HG03354 (cell line): ENCODE measurements at regions not wholly inside any gene's neighbourhood (a gene's known extent, or its start where the extent isn't known, plus 50 kb on each side); places are given as distances from the start of the nearest gene placed in this dataset.
"Not testable (repeated sequence)": the region's sequence is repeated elsewhere in the genome, so short reads cannot be mapped to it uniquely, and the experiment has no call there.

ENCODE experiments used
- ATAC-seq: cut with Tn5 transposase; IDR thresholded peaks from one replicate; pipeline ENCODE4 v1.9.1; 2021; ENCODE audit warnings: mild to moderate bottlenecking; ENCODE audit not compliant: unreplicated experiment, poor library complexity, severe bottlenecking

DNA sequence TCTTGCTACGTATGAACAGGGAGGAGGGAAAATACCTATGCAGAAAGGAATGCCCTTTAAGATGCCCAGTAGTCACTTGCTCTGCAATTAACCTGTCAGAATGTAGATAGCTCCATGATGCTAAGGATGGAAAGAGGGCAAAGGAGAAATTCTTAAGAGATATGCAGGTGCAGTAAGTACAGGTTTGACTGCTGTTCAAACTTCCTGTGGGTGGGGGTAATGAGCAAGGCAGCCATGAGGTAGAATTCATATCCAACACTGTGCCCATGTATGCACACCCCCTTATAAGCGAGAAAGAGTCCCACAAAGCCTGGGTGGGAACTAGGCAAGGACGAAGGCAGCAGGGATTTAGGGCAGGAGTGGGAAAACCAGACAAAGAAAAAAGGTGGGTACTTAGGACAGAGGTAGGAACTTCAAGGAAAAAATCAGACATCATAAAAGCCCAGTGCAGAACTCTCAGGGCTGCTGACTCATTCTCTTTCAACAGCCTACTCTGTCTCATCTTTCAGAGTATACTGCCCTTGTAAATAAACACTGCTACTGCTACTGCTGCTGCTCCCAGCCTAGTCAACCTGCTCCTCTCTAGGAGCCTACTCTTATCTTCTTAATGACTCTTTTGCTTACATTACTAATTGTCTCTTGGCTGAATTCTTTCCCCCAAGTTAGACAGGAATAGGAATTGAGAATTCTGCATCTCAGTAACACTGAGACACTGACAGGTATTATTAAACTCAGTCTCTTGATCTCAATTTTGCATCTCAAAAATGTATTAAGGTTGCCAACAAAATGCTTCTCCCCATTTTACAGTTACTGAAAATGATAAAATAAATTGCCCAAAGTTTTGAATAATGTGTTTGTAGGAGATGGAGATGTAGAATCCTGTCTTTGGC lies 189.0 kb downstream of the PTH2R start:
- ATAC-seq, result no peak

DNA sequence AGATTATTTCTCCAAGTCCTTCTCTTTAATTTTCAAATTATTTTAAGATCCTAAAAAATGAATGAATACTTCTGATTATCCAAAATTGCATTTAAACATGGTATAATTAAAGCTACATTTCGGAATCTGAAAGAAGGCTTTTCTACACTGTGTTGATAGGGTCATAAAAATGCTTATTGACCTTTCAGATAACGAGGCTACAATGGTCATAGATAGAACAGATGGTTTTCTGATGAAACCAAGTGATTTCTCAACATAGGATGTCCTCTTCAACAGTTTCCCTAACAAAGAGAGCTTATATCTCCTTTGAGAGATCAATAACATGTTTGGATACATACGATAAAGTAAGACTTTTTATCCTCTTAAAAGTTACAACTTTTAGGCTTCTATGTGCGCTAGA lies 201.1 kb downstream of the PTH2R start:
- no peak for ATAC-seq

DNA sequence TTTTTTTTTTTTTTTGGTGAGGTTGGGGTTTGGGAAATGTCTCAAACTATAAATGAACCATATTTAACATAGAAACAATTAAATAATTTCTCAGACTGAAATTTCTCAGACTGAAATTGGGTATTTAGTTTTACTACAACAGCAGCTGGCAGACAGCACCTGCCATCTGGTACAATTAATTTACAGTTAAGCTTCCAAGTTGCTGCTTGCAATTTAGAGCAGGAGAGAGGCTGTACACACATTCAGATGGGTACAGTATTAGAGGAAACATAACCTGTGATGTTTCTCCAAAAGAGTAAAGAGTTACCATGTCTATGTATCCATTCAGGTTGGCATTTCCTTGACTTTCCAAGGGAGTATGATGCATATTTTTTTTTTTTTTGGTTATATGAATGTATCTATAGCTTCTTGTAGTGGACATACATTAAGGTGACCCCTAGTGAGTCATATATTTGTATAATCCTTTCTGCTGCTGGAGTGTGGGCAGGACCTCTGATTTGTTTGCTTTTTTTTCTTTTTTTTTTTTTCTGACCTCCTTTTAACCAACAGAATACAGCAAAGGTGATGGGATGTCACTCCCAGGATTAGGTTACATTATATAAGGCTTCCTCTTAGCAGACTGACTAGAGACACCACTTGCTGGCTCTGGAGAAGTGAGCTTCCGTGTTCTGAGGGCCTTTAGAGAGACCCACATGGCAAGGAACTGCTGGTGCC lies 201.7 kb downstream of the PTH2R start:
- ATAC-seq, result no peak

DNA sequence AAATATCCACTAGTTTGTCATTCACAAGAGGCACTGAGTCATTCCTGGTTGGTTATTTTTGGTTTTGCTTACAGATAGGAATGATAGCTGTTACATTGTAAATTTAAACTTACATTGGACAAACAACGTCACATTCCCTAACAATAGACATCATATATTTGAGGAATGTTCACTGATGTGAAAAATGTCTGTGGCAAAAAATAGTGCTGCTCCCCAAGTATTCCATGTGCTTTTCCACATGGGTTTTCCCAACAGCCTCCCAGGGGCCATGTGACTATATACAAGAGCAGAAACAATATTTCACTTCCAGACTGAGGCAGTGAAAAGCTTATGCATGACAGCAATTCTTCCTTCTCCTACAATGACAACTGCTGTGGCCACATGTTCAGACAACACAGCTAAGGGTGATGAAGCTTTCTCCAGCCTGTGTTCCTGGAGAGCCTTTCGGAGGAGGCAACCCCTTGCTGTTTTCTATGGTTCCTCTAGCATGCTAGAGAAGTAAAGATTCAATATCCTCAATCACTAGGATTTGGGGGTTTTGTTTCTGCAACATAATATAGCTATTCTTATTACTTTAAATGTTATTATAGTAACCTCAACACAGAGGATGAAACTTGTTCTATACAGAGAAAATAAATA lies 202.7 kb downstream of the PTH2R start:
- no peak for ATAC-seq

DNA sequence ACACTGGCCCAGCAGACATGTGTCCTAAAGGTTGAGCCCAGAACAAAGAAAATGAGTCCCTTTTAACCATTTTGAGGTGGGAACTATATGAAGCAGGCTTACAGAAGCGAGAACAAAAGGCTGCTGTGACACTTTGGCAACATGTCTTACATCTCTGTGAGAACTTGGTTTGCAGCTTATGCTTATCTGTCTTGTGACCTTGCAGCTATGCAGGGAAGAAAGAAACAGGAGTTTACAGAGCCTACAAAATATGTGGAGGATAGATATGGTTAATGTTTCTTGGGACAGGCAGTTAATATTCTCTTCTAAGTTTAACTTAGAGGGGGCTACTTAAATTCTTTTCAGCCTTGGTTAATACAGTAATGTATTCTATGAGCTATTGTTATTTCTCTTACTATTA lies 209.1 kb downstream of the PTH2R start:
- not testable (repeated sequence) for ATAC-seq

DNA sequence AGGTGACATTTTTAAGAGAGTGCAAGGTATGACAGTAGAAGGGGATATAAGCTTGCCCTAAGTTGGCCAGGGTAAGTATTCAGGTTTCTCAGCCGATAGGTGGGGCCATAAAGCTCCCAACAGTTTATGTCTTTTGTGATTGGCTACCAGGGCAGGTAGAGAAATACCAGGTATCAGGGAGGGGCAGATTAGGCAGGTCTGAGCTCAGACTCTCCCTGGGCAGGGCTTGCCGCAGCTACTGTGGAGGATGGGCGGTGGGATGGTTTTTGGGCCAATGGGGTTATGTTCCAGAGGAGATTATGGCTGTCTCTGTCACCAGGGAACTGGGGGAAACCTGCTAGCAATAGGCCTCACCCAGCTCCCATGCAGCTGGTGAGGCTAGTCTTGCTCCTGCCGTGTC lies 211.6 kb downstream of the PTH2R start:
- no peak for ATAC-seq

DNA sequence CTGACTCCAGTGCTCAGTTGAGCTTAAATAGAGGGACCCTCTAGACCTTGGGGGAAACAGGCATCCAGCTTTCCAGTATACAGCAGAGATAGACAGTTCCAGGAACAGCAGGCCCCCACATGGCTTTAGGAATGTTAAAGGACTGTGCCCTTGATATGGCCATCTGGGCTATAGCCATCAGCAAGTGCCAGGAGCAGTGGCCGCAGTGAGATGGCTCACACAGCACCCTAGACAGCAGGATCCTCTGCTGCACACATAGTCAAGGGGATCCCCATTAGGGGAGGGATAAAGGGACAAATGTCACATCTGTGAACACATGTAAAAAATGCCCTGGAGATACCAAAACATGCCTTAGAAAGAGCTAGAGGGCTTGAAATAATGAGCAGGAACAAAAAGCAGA lies 213.4 kb downstream of the PTH2R start:
- no peak for ATAC-seq

DNA sequence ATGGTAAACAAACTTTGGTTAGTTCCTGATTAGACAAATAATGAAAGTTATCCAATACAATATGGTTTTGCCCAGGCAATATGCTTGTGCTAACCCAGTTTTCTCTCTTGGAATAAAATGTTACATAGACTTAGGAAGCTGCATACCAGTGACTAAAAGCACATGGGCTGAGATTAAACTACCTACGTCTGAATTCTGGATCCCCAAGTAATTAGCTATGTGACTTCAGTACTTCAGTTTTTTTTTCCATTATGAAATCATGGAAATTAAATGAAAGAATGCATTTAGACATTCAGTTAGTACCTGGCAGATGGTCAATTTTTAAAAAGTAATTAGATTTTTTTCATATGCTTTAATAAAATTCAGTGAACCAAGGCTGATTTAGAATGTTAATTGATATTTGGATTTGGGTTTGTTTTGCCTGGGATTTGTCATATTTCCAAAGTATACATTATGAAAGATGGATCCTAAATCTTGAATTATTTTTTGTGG lies 213.9 kb downstream of the PTH2R start:
- no peak for ATAC-seq

DNA sequence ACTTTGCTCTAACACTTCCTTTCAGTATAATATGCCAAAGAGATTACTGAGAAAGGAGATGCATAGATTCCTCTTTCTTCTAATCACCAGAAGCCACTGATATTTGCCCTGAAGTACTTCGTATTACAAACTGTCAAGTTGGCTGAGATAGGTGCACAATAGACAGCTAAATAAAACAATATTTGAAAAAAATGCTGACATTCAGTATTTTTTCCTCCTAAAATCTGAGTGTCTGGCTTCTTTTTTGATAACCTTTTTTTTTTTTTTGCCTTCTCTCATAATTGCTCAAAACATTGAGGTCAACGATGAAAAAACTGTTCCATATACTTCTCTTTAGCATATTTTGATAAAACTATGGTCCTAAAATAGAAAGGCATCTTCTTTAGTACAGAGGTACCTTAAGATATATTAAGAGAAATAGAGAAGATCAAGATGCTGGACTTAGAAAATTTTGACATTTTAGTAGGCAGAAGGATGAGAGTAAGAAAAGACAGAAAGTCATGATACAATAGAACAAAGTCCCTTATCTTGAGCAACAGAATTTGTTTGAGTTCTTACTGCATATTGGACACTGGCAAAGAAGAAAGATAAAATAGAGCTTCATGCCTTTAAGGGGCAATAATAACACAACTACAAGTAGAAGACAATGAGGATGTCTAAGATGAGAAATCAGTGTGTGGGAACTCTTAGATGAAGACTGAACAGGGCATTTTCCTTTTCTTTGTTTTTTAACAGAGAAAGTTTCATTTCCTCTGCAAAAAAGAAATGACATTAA lies 220.7 kb downstream of the PTH2R start:
- ATAC-seq, result no peak

DNA sequence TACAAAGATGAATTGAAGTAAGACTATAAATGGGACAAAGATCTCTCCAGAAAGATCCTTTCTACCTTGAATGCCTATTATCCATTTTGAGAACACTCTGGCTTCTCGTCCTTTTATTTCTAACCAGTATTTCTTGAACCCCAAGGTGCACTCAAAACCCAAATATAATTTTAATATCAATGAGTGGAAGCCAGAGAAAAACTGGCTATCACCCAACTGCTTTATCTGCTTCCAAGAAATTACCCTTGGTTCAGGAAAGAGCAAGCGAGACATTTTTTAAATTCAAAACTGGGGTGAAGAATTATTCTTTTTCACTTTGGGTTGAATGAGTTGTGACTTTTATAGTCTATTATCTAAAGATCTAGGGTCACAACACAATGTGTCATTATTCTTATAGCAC lies 221.3 kb downstream of the PTH2R start:
- ATAC-seq, result no peak

DNA sequence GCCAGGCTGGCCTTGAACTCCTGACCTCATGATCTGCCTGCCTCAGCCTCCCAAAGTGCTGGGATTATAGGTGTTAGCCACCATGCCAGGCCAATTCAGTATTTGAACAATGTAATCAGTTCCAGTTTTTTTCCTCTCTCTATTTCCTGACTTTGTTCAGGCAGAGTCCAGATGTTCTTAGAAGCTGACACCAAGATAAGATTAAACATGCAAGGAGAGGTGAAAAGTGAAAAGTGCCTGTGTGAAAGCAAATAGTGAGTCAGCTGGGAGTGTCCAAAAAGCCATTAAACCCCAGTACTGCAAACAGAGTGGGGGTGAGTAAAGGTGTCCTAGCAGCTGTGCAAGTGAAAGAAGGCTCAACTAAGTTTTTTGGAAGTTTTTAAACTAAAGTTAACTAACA lies 231.5 kb downstream of the PTH2R start:
- peak; percentile 74 for ATAC-seq

DNA sequence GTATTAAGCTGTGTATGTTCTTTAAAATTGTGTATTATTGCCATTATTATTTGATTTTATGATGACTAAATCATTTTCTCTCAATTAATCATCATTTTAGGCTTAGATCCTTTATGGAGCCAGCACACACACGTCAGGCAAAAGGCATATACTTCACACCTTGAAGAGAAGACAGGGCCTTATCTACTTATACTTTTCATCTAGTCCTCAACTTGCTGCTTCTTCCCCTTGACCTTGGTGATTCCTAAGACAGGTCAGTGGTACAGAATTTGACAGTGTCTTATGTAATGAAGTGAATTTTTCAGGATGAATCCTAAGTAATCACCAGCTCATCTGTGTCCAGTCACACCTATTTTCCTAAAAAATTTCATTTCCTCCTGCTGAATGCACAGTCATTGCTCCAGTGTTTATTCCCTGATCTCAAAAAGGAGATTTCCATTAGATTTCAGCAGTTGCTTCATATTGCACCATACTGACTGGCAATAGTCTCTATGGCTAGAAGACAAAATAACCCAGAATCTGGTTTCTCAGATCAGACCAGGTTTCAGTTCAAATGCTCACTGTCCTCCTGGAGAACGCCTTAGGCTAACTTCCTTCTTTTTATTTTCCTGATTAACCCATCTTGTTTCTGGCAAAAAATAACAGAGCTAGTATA lies 235.7 kb downstream of the PTH2R start:
- ATAC-seq, result no peak

DNA sequence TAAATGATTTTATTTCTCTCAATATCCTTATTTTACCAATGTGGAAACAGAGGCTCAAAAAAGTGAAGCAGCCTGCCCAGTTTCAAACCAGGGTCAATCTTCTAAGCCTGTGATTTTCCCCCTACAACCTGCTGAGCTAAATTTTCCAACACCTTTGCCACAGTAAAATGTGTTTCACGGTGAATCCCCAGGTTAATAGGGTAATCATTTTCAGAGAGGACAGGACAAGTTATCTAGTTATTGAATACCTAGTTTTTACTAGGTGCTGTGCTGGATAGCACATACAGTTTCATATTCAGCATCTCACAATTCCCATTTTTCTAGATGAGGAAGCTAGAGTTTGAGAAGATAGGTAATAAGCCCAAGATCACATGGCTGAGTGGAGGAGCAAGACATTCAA lies 236.6 kb downstream of the PTH2R start:
- peak; percentile 69 for ATAC-seq

DNA sequence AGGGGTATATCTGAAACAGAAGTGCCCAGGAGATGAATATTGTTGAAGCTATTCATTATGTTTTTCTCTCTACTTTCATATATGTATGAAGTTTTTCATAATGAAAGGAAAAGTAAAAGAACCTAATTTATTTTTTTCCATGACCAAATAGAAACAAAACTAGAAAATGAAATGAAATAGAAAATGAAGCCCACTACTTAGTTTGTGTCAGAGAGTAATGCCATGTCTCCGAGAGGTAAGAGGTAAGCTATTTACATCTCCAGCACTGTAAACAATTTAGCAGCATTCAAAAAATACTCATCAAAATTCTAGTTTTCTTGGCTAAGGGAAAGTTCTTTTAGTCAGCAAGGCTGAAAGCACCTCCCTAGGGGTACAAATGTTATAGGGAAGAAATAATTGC lies 238.6 kb downstream of the PTH2R start:
- peak; percentile 36 for ATAC-seq

DNA sequence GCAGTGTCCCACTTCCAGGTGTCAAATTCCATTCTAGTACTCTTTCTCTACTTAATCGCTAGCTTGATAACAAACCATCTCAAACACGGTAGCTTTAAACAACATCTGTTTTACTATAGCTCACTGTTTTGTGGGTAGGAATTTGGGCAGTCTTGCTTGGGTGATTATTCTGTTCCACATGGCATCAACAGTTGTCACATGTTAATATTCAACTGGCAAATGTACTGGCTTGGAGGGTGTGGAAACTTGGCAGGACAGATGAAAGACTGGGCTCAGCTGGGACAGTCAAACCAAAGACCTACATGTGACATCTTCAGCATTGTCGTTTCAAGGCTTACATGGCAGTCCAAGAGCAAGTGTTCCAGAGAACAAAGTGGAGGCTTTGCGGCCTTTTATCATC lies 241.8 kb downstream of the PTH2R start:
- no peak for ATAC-seq

DNA sequence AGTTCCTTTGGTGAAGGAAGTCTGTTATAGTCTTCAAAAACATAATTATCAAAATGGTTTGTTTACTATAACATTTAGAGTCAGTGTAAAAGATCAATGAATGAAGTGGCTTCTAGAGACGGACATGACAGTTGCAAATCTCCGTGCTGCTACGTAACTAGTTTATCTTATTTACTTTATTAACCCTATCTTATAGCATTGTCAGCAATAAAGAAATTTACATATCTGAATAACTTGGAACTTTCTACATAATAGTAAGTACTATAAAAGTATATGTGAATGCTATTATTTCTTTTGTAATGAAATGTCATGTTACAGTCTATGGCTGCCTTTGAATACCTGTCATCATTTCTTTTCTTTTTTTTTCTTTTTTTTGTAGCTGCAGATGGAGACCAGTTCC lies 246.8 kb downstream of the PTH2R start:
- ATAC-seq, result no peak

DNA sequence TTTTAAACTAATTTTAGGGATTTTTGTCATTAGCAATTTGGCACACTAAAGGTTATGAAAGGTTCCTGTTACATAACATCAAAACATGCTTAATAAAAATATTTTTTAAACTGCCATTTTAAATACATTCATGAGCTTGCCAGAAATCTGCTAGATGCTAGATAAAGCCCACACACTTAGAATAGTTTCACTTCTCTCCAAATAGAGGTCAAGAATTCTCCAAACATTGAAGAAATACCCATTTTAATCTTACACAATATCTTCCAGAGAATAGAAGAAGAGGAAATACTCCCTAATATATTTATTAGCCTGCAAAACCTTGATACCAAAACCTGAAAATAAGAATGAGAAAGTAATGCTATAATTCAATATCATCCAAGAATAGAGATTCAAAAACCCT lies 247.5 kb downstream of the PTH2R start:
- ATAC-seq, result no peak

DNA sequence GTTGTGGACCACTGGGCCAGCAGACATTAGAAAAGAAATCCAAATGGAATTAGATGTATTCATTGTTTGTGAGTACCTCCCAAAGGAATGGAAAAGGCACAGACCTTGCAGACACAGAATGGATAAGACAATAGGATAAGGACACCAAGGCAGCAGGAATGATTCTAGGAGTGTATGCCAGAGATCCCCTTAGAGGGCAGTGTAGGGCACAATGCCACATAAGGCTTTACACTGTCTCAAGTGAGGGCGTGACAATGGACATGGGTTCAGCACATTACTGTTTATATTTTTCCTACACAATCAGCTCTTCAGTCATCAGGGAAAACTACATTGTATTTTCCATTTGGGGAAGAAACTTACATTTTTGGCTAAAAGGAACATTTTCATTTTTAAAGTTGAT lies 250.9 kb downstream of the PTH2R start:
- no peak for ATAC-seq

DNA sequence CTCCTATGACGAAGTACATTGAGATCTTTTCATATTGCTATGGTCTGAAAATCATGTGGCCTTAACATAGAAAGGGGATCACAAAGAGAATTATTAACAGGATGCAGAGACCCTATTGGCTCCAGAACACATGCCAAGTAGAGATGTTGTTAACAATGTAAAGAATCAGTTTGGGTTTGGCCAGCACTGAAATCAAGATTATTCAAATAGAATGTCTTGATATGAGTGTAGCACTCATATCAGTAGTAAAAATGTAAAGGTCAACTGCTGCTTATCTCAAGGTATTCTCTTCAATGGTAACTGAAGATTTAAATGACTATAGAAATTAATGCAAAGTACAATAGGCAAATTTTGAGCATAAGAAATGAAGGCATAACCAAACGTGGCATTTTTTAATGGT lies 262.8 kb downstream of the PTH2R start:
- ATAC-seq, result peak; percentile 60
